KMS-11 (cell line): ENCODE measurements at regions not wholly inside any gene's neighbourhood (a gene's known extent, or its start where the extent isn't known, plus 50 kb on each side); places are given as distances from the start of the nearest gene placed in this dataset.

ENCODE experiments used
- H2AFZ ChIP-seq: fragments of 200-600 bp; sonication (generic); 2 replicates; pipeline ENCODE4 v1.6.1; 2016; ENCODE audit warnings: antibody characterized with exemption, mixed run types, low read depth
- H3K27ac ChIP-seq: fragments of 200-600 bp; sonication (generic); 2 replicates; pipeline ENCODE4 v1.6.1; 2016; ENCODE audit warnings: mild to moderate bottlenecking, mixed run types
- H3K27me3 ChIP-seq: fragments of 200-600 bp; sonication (generic); 2 replicates; pipeline ENCODE4 v1.6.1; 2017; ENCODE audit warnings: mild to moderate bottlenecking, low read depth, mixed run types, moderate library complexity; ENCODE audit not compliant: insufficient read depth
- H3K36me3 ChIP-seq: fragments of 200-600 bp; sonication (generic); 2 replicates; pipeline ENCODE4 v1.6.1; 2017; ENCODE audit warnings: mild to moderate bottlenecking, mixed run types; ENCODE audit not compliant: insufficient read depth
- H3K4me1 ChIP-seq: fragments of 200-600 bp; sonication (generic); 2 replicates; pipeline ENCODE4 v1.6.1; 2016; ENCODE audit warnings: mild to moderate bottlenecking, low read depth, mixed run types; ENCODE audit not compliant: poor library complexity, severe bottlenecking
- H3K4me2 ChIP-seq: fragments of 200-600 bp; sonication (generic); 2 replicates; pipeline ENCODE4 v1.7.0; 2016; ENCODE audit warnings: mild to moderate bottlenecking, mixed run types
- H3K4me3 ChIP-seq: fragments of 200-600 bp; sonication (generic); IDR thresholded peaks from 2 replicates; pipeline ENCODE4 v1.6.1; 2017; ENCODE audit warnings: low read depth, low read length, mixed read lengths; ENCODE audit not compliant: insufficient read depth
- H3K79me2 ChIP-seq: fragments of 200-600 bp; sonication (generic); 2 replicates; pipeline ENCODE4 v1.6.1; 2016; ENCODE audit warnings: low read depth, mixed run types; ENCODE audit not compliant: insufficient read depth
- H3K9ac ChIP-seq: fragments of 200-600 bp; sonication (generic); 2 replicates; pipeline ENCODE4 v1.6.1; 2016; ENCODE audit warnings: mild to moderate bottlenecking, mixed run types
- H4K20me1 ChIP-seq: fragments of 200-600 bp; sonication (generic); 2 replicates; pipeline ENCODE4 v1.6.1; 2016; ENCODE audit warnings: mild to moderate bottlenecking, mixed run types; ENCODE audit not compliant: insufficient read depth
- CTCF ChIP-seq: fragments of 200-600 bp; sonication (generic); conservative IDR thresholded peaks from 2 replicates; pipeline ENCODE4 v1.6.1; 2017; ENCODE audit warnings: low read depth, mild to moderate bottlenecking, antibody characterized with exemption, low read length, moderate library complexity, mixed read lengths

GRCh38 chr2:76556018-76556417 is 845.3 kb upstream of the GCFC2 start:
- Histone ChIP-seq H4K20me1 (no peaks in the 10 kb centered on the region), H3K4me3 (no peak overlapping the region), H3K9ac (no peak overlapping the region), H3K4me2 (no peak overlapping the region), H3K4me1 (no peaks in the 10 kb centered on the region), H3K36me3 (no peaks in the 10 kb centered on the region), H2AFZ (no peak overlapping the region), H3K79me2 (no peaks in the 10 kb centered on the region; the same call in 1 of the 2 replicates), H3K27me3 (no peaks in the 10 kb centered on the region), H3K27ac (no peak overlapping the region)
- TF ChIP-seq CTCF = no peak

- H3K79me2 ChIP-seq = no peaks in the 10 kb centered on the region
- no peak overlapping the region for H3K9ac ChIP-seq
Observed at GRCh38 chr2:76546207-76546606, 835.5 kb upstream of the GCFC2 start.

GRCh38 chr2:76544901-76545300 is 834.2 kb upstream of the GCFC2 start:
- no peaks in the 10 kb centered on the region for H3K79me2 ChIP-seq
- H3K4me2 ChIP-seq = no peak overlapping the region
- H3K27me3 ChIP-seq = no peaks in the 10 kb centered on the region
- H4K20me1 ChIP-seq = no peaks in the 10 kb centered on the region
- H3K27ac ChIP-seq = no peak overlapping the region
- no peaks in the 10 kb centered on the region for H3K4me1 ChIP-seq
- H3K36me3 ChIP-seq = no peaks in the 10 kb centered on the region
- no peak for TF ChIP-seq CTCF
- no peak overlapping the region for H2AFZ ChIP-seq
- no peak overlapping the region for H3K9ac ChIP-seq
- H3K4me3 ChIP-seq = no peak overlapping the region

More at GRCh38 chr2:76546207-76546606, 835.5 kb upstream of the GCFC2 start:
- no peak overlapping the region for H3K27ac ChIP-seq
- H2AFZ ChIP-seq = no peak overlapping the region
- H3K4me2 ChIP-seq = no peak overlapping the region
- no peaks in the 10 kb centered on the region for H3K4me1 ChIP-seq
- no peaks in the 10 kb centered on the region for H3K36me3 ChIP-seq
- H3K27me3 ChIP-seq = no peaks in the 10 kb centered on the region
- TF ChIP-seq CTCF = no peak
- H4K20me1 ChIP-seq = no peaks in the 10 kb centered on the region
- H3K4me3 ChIP-seq = no peak overlapping the region

- no peaks in the 10 kb centered on the region for H3K27me3 ChIP-seq
- H3K4me1 ChIP-seq = no peaks in the 10 kb centered on the region
- H3K79me2 ChIP-seq = no peaks in the 10 kb centered on the region
- H3K36me3 ChIP-seq = no peaks in the 10 kb centered on the region
- no peak overlapping the region for H3K27ac ChIP-seq
- no peaks in the 10 kb centered on the region for H4K20me1 ChIP-seq
- H2AFZ ChIP-seq = no peak overlapping the region
- no peak for TF ChIP-seq CTCF
- no peak overlapping the region for H3K9ac ChIP-seq
- no peak overlapping the region for H3K4me3 ChIP-seq
- no peak overlapping the region for H3K4me2 ChIP-seq
Observed at GRCh38 chr2:76517574-76517909, 806.8 kb upstream of the GCFC2 start.
